ENCODE measurements at regions not wholly inside any gene's neighbourhood (a gene's known extent, or its start where the extent isn't known, plus 50 kb on each side); places are given as distances from the start of the nearest gene placed in this dataset.

- TF ChIP-seq CTCF (IDR thresholded peaks at IDR 0.05) (no peak), POLR2A (IDR thresholded peaks at IDR 0.05) (no peak)
Observed at GRCh38 chr4:128354205-128354821, 66.7 kb upstream of the PGRMC2 start.

All from esophagus squamous epithelium (tissue), 4 donors.